IMR-90 (cell line): ENCODE measurements at regions not wholly inside any gene's neighbourhood (a gene's known extent, or its start where the extent isn't known, plus 50 kb on each side); places are given as distances from the start of the nearest gene placed in this dataset.

Source experiments
- ATAC-seq: fragments of 200-7000 bp; cut with Tn5 transposase; 2 replicates; pipeline ENCODE4 v1.9.1; 2020; ENCODE audit warnings: low read depth, mild to moderate bottlenecking, moderate library complexity
- BruUV-seq: library from RNA; stranded (reverse); fragments of 400-500 nt; replicated peaks from 2 replicates; lab custom pipeline; 2021; lab: Mats Ljungman, UMichigan
- CTCF ChIA-PET: fragments of 300-600 bp; formaldehyde crosslinking; extraction: SDS; loops from one replicate; lab custom pipeline; 2021; ENCODE audit warnings: antibody characterized with exemption; lab: Yijun Ruan, JAX
- POLR2A ChIA-PET: fragments of 300-600 bp; sonication (Branson Sonifier 250); formaldehyde crosslinking; loops from one replicate; lab custom pipeline; 2022; ENCODE audit warnings: antibody characterized with exemption; ENCODE audit not compliant: unreplicated experiment; lab: Charles Lee
- DNase-seq: peaks from one replicate; pipeline ENCODE4 v3.0.0; 2013
- H2AFZ ChIP-seq: replicated peaks from 2 replicates; pipeline ENCODE3; 2013; ENCODE audit warnings: low read length, mild to moderate bottlenecking; ENCODE audit not compliant: poor library complexity
- H2AK5ac ChIP-seq: 2 replicates; pipeline ENCODE4 v1.6.1; 2013; ENCODE audit warnings: low read depth, low read length, inconsistent platforms
- H2AK9ac ChIP-seq: replicated peaks from 2 replicates; pipeline ENCODE3; 2013; ENCODE audit warnings: mild to moderate bottlenecking, low read depth, low read length, moderate library complexity; ENCODE audit not compliant: poor library complexity
- H2BK120ac ChIP-seq: 2 replicates; pipeline ENCODE4 v1.6.1; 2013; ENCODE audit warnings: low read depth, low read length, inconsistent platforms
- H2BK15ac ChIP-seq: 3 replicates; pipeline ENCODE4 v1.6.1; 2013; ENCODE audit warnings: low read depth, low read length, inconsistent platforms
- H2BK20ac ChIP-seq: 2 replicates; pipeline ENCODE4 v1.6.1; 2013; ENCODE audit warnings: low read depth, mild to moderate bottlenecking, inconsistent platforms, low read length, moderate library complexity
- H2BK5ac ChIP-seq: 2 replicates; pipeline ENCODE4 v1.6.1; 2013; ENCODE audit warnings: mild to moderate bottlenecking, low read depth, low read length, inconsistent platforms; ENCODE audit not compliant: poor library complexity, severe bottlenecking
- H3K14ac ChIP-seq: replicated peaks from 2 replicates; pipeline ENCODE4 v1.6.1; 2013; ENCODE audit warnings: low read depth, low read length, inconsistent platforms
- H3K18ac ChIP-seq: 2 replicates; pipeline ENCODE4 v1.6.1; 2013; ENCODE audit warnings: low read depth, low read length, control low read depth
- H3K23ac ChIP-seq: 2 replicates; pipeline ENCODE4 v1.6.1; 2013; ENCODE audit warnings: low read depth, low read length, inconsistent platforms
- H3K27ac ChIP-seq: 2 replicates; pipeline ENCODE4 v1.5.1; 2013; ENCODE audit warnings: mild to moderate bottlenecking, control low read depth, low read length; ENCODE audit not compliant: insufficient read depth
- H3K27me3 ChIP-seq: 2 replicates; pipeline ENCODE4 v1.6.1; 2013; ENCODE audit warnings: low read length; ENCODE audit not compliant: control insufficient read depth, insufficient read depth
- H3K36me3 ChIP-seq: 2 replicates; pipeline ENCODE4 v1.6.1; 2013; ENCODE audit warnings: low read length, mixed read lengths; ENCODE audit not compliant: control insufficient read depth, insufficient read depth
- H3K4ac ChIP-seq: 2 replicates; pipeline ENCODE4 v1.6.1; 2013; ENCODE audit warnings: low read depth, low read length, inconsistent platforms
- H3K4me1 ChIP-seq: 2 replicates; pipeline ENCODE4 v1.6.1; 2013; ENCODE audit warnings: low read length, mixed read lengths; ENCODE audit not compliant: control insufficient read depth, insufficient read depth
- H3K4me2 ChIP-seq: 2 replicates; pipeline ENCODE4 v1.6.1; 2013; ENCODE audit warnings: low read depth, mild to moderate bottlenecking, control low read depth, low read length, moderate library complexity
- H3K4me3 ChIP-seq: 2 replicates; pipeline ENCODE4 v1.5.1; 2013; ENCODE audit warnings: low read depth, mild to moderate bottlenecking, control low read depth, low read length, moderate library complexity; ENCODE audit not compliant: insufficient read depth
- H3K56ac ChIP-seq: 2 replicates; pipeline ENCODE4 v1.6.1; 2013; ENCODE audit warnings: low read length, inconsistent platforms; ENCODE audit not compliant: insufficient read depth; ENCODE audit errors: extremely low read depth
- H3K79me1 ChIP-seq, 2 experiments: 2 replicates each; pipeline ENCODE4 v1.6.1; 2013; ENCODE audit warnings: low read length in 2 of 2, inconsistent platforms in 1 of 2, low read depth in 1 of 2
- H3K9ac ChIP-seq: 2 replicates; pipeline ENCODE4 v1.6.1; 2013; ENCODE audit warnings: low read depth, low read length, control low read depth
- H3K9me1 ChIP-seq: 2 replicates; pipeline ENCODE4 v1.6.1; 2013; ENCODE audit warnings: low read length, inconsistent platforms; ENCODE audit not compliant: insufficient read depth
- H3K9me3 ChIP-seq: 2 replicates; pipeline ENCODE4 v1.6.1; 2013; ENCODE audit warnings: low read length; ENCODE audit not compliant: control insufficient read depth, insufficient read depth
- H4K20me1 ChIP-seq: 2 replicates; pipeline ENCODE4 v1.6.1; 2013; ENCODE audit warnings: low read length, inconsistent platforms; ENCODE audit not compliant: insufficient read depth
- H4K5ac ChIP-seq: 2 replicates; pipeline ENCODE4 v1.6.1; 2013; ENCODE audit warnings: mild to moderate bottlenecking, low read depth, low read length, control low read depth
- H4K8ac ChIP-seq, 2 experiments: 2 replicates each; pipeline ENCODE4 v1.6.1; 2013; ENCODE audit warnings: low read depth in 2 of 2, low read length in 2 of 2, control low read depth in 1 of 2, inconsistent platforms in 1 of 2
- H4K91ac ChIP-seq: 2 replicates; pipeline ENCODE4 v1.6.1; 2013; ENCODE audit warnings: low read depth, low read length, inconsistent platforms; ENCODE audit not compliant: insufficient read depth
- BHLHE40 ChIP-seq: fragments of 150-350 bp; IDR thresholded peaks from 2 replicates; pipeline ENCODE4 v1.6.1; 2016; ENCODE audit warnings: mild to moderate bottlenecking, low read depth, low read length
- CEBPB ChIP-seq: IDR thresholded peaks from 2 replicates; pipeline ENCODE4 v1.6.1; 2012; ENCODE audit warnings: low read depth, low read length, improper control_type of control experiment
- CHD1 ChIP-seq: IDR thresholded peaks from 2 replicates; pipeline ENCODE4 v1.6.1; 2012; ENCODE audit warnings: low read depth, low read length, improper control_type of control experiment
- CTCF ChIP-seq: conservative IDR thresholded peaks from 2 replicates; pipeline ENCODE4 v1.5.1; 2012; ENCODE audit warnings: mild to moderate bottlenecking, low read depth, low read length, improper control_type of control experiment
- FOS ChIP-seq: fragments of 150-350 bp; IDR thresholded peaks from 2 replicates; pipeline ENCODE4 v1.6.1; 2016; ENCODE audit warnings: low read depth, low read length
- MAFK ChIP-seq: IDR thresholded peaks from 2 replicates; pipeline ENCODE4 v1.6.1; 2012; ENCODE audit warnings: low read depth, low read length, improper control_type of control experiment
- MXI1 ChIP-seq: IDR thresholded peaks from 2 replicates; pipeline ENCODE4 v1.6.1; 2012; ENCODE audit warnings: low read depth, mild to moderate bottlenecking, low read length, moderate library complexity, borderline replicate concordance
- NFE2L2 ChIP-seq: fragments of 150-350 bp; IDR thresholded peaks from 2 replicates; pipeline ENCODE4 v1.6.1; 2016; ENCODE audit warnings: low read depth, mild to moderate bottlenecking, low read length
- RCOR1 ChIP-seq: IDR thresholded peaks from 2 replicates; pipeline ENCODE4 v1.6.1; 2012; ENCODE audit warnings: mild to moderate bottlenecking, low read length, improper control_type of control experiment; ENCODE audit not compliant: insufficient replicate concordance
- RFX5 ChIP-seq: IDR thresholded peaks from 2 replicates; pipeline ENCODE4 v1.8.0; 2012; ENCODE audit warnings: low read depth, mild to moderate bottlenecking, low read length, moderate library complexity
- SMC3 ChIP-seq: fragments of 150-350 bp; IDR thresholded peaks from 2 replicates; pipeline ENCODE4 v1.6.1; 2016; ENCODE audit warnings: low read depth, mild to moderate bottlenecking, antibody characterized with exemption, low read length, moderate library complexity
- dilution Hi-C: fragments of 300-500 bp; cut with HindIII; formaldehyde crosslinking; loops from one replicate; pipeline ENCODE4 v1.14.3; 2018; ENCODE audit warnings: low sequenced_read_pairs; ENCODE audit not compliant: unreplicated experiment
- in situ Hi-C: fragments of 300-500 bp; cut with MboI; formaldehyde crosslinking; loops from 3 replicates; pipeline ENCODE4 v1.14.3; 2019; ENCODE audit warnings: low sequenced_read_pairs, inconsistent platforms, mixed read lengths
- intact Hi-C: fragments of 100-400 bp; cut with micrococcal nuclease; formaldehyde crosslinking; loops from 2 replicates; pipeline ENCODE4 v1.10.0; 2022
- TF ChIP-seq, protein P1 (sequence below): fragments of 150-350 bp; IDR thresholded peaks from 2 replicates; pipeline ENCODE4 v1.6.1; 2017; ENCODE audit warnings: mild to moderate bottlenecking, antibody characterized with exemption, low read length, low read depth
- TF ChIP-seq, protein P2 (sequence below): fragments of 150-350 bp; IDR thresholded peaks from 2 replicates; pipeline ENCODE4 v1.6.1; 2016; ENCODE audit warnings: low read depth, mild to moderate bottlenecking, low read length, moderate library complexity, borderline replicate concordance

- Histone ChIP-seq H2BK5ac (no peak overlapping the region), H3K9me1 (no peaks in the 10 kb centered on the region), H3K27me3 (no peaks in the 10 kb centered on the region), H2AK5ac (no peak overlapping the region), H2AFZ (no peak overlapping the region), H2AK9ac (no peak overlapping the region), H3K56ac (no peak overlapping the region), H4K20me1 (no peaks in the 10 kb centered on the region), H3K14ac (no peak overlapping the region), H3K9ac (no peak overlapping the region), H3K4me2 (no peak overlapping the region), H3K9me3 (no peaks in the 10 kb centered on the region), H2BK120ac (no peak overlapping the region), H3K18ac (no peak overlapping the region), H3K23ac (no peak overlapping the region), H3K4ac (no peak overlapping the region), H4K91ac (no peak overlapping the region), H4K8ac (no peak overlapping the region), H3K79me1 (no peaks in the 10 kb centered on the region), H2BK20ac (no peak overlapping the region), H3K36me3 (no peaks in the 10 kb centered on the region), H2BK15ac (no peak overlapping the region), H3K4me3 (no peak overlapping the region), H3K27ac (no peak overlapping the region), H3K4me1 (no peaks in the 10 kb centered on the region), H4K5ac (no peak overlapping the region)
- intact Hi-C loops: no loop called here
- ChIA-PET CTCF (no interaction called here), POLR2A (no interaction called here)
- no TSS peak for BruUV-seq
- TF ChIP-seq, protein P1, sequence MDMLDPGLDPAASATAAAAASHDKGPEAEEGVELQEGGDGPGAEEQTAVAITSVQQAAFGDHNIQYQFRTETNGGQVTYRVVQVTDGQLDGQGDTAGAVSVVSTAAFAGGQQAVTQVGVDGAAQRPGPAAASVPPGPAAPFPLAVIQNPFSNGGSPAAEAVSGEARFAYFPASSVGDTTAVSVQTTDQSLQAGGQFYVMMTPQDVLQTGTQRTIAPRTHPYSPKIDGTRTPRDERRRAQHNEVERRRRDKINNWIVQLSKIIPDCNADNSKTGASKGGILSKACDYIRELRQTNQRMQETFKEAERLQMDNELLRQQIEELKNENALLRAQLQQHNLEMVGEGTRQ: no peak
- TF ChIP-seq CHD1: no peak
- TF ChIP-seq BHLHE40: no peak
- no peak for TF ChIP-seq NFE2L2
- TF ChIP-seq MAFK: no peak
- no peak for TF ChIP-seq CTCF
- no peak for TF ChIP-seq RCOR1
- no peak for TF ChIP-seq SMC3
- TF ChIP-seq FOS: no peak
- no peak for TF ChIP-seq RFX5
- no peak for TF ChIP-seq MXI1
- TF ChIP-seq CEBPB: no peak
- TF ChIP-seq, protein P2, sequence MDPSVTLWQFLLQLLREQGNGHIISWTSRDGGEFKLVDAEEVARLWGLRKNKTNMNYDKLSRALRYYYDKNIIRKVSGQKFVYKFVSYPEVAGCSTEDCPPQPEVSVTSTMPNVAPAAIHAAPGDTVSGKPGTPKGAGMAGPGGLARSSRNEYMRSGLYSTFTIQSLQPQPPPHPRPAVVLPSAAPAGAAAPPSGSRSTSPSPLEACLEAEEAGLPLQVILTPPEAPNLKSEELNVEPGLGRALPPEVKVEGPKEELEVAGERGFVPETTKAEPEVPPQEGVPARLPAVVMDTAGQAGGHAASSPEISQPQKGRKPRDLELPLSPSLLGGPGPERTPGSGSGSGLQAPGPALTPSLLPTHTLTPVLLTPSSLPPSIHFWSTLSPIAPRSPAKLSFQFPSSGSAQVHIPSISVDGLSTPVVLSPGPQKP: no peak
- no peak for DNase-seq
- ATAC-seq: no peak
- dilution Hi-C loops: no loop called here
- in situ Hi-C loops: no loop called here
Measured at GRCh38 chr2:138227195-138227594, 262.9 kb downstream of the HNMT start.
